ENCODE measurements at regions not wholly inside any gene's neighbourhood (a gene's known extent, or its start where the extent isn't known, plus 50 kb on each side); places are given as distances from the start of the nearest gene placed in this dataset.
"Not testable (repeated sequence)": the region's sequence is repeated elsewhere in the genome, so short reads cannot be mapped to it uniquely, and the experiment has no call there.

DNA sequence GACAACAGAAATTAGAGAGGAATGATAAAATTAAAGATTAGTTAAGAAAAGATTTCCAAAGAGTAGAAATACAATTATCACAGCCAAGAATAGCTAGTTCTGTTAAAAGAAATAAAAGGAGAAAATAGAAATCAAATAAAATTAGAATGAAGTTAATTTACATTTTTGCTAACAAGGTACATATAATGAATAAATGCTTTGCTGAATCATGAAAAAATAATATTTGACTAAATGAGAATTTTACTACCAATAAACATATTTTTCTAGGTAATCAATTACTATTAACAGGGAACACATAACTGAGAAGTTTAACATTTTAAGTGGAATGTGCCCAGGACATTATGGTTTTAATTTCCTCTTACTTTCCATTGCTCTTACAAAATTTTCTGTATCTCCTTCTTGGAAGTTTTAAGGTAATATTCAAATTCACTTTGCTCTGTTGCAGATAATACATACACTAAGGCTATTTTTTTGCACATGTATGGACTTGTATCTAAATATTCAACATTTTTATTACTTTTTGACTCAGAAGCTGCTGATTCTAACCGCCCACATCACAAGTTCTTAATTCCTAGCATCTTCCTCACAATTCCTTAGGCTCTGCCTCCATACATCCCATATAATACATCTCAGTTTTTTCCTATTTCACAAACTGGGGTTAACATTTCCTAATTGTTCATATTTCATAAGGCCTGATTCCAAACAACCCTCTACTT, 870.7 kb upstream of the INTU start:
- no peak for DNase-seq

- no peak for DNase-seq
These were observed 870.0 kb upstream of the INTU start for GRCh38 chr4:126762663-126763247.

DNA sequence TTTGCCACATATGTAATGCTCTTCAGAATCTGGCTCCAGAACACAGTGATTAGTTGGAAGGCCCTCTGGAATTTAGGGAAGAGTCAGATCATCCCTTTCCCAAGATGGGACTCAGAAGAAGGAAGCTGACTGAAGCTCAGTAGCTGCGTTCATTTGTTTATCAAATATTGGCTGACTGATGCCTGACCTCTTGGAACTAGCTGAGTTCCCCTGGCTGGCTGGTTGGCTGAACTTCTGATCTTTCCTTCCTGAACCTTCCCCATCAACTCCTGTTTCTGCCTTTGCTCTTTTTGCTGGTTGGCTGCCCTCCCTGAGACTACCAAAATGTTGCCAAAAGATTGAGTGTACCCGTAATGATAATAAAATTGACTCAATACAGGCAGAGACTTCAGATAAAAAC, 866.5 kb upstream of the INTU start:
- DNase-seq: no peak

DNA sequence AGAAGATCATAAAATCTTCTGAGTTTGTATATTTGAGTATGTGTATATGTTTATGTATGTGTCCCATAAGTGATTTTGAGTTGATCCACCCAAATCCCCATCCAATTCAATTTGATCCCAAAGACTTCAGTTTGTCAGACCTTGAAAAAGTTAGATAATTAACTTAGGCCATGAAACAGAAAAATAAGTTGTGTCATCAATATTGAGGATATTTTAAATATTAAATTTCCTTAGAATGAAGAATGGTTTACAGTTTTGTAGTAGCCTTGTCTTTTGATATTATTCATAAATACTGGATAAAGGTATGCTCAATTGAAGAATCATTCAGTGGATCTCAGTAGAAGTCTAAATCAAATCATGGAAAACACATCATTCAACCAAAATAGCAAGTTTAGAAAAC, 864.4 kb upstream of the INTU start:
- DNase-seq: no peak

DNA sequence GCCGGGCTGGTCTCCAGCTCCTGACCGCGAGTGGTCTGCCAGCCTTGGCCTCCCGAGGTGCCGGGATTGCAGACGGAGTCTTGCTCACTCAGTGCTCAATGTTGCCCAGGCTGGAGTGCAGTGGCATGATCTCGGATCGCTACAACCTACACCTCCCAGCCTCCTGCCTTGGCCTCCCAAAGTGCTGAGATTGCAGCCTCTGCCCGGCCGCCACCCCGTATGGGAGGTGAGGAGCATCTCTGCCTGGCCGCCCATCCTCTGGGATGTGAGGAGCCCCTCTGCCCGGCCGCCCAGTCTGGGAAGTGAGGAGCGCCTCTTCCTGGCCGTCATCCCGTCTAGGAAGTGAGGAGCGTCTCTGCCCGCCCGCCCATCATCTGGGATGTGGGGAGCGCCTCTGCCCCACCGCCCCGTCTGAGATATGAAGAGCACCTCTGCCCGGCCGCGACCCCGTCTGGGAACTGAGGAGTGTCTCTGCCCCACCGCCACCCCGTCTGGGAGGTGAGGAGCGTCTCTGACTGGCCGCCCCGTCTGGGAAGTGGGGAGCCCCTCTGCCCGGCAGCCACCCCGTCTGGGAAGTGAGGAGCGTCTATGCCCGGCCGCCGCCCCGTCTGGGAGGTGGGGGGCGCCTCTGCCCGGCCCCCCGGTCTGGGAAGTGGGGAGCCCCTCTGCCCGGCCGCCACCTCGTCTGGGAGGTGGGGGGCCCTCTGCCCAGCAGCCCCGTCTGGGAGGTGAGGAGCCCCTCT, 861.8 kb upstream of the INTU start:
- not testable (repeated sequence) for DNase-seq

DNA sequence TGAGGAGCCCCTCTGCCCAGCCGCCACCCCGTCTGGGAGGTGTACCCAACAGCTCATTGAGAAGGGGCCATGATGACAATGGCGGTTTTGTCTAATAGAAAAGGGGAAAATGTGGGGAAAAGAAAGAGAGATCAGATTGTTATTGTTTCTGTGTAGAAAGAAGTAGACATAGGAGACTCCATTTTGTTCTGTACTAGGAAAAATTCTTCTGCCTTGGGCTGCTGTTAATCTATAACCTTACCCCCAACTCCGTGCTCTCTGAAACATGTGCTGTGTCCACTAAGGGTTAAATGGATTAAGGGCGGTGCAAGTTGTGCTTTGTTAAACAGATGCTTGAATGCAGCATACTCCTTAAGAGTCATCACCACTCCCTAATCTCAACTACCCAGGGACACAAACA, 861.1 kb upstream of the INTU start:
- DNase-seq: not testable (repeated sequence)

- no peak for DNase-seq
These were observed 860.1 kb upstream of the INTU start for GRCh38 chr4:126772662-126773061.

GRCh38 chr4:126775485-126776106, 857.2 kb upstream of the INTU start:
- no peak for DNase-seq

- no peak for DNase-seq
These were observed 856.4 kb upstream of the INTU start for GRCh38 chr4:126776361-126776760.

DNA sequence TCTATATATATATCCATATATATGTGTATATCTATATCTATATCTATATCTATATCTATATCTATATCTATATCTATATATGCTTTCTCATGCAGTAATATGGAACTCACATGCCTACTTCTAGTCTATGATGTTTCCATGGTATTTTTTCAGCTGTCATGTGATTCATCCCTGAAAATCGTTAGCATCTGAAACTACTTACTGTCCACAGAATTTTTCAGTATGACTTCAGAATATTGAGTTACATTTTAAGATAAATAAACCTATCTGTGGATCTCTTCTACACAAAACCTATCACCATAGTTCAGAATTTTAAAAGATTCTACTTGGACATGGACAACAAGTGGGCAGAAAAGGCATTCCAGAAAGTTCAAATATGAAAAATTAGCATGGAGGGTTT, 855.1 kb upstream of the INTU start:
- no peak for DNase-seq

GRCh38 chr4:126778348-126778747, 854.4 kb upstream of the INTU start:
- peak in 1 of 5 experiments; percentile 15 for DNase-seq

- DNase-seq: no peak
These were observed 853.8 kb upstream of the INTU start for GRCh38 chr4:126779001-126779400.

DNA sequence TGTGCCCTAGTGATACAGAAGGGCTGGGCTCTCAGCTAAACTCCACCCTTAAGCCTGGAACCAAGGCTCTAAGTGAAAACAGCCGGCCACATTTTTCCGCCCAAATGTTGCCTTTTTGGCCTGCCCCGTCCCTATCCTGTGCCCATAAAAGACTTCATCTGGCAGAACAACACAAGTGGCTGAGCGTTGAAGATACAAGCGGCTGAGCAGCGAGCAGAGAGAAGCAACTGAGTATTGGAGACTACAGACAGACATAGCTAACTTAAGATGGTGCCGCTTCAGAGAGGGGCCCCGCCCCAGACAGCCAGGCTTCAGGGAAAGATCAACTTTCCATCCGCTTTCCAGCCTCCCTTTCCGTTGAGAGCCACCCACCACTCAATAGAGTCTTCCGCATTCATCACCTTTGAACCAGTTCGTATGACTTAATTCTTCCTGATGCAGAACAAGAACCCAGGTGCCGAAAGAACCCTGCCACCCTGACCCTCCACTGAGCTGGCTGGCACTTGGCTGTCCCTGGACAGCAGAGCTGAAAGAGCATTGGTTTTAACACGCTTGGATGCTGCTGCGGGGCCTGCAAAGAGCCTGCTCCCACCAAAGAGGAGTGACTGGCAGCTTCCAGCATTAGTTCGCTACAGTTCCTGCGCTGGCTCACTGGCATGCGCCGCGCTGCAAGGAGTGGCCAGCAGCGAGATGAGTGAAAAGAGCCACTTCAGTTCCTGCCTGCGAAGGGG, 853.2 kb upstream of the INTU start:
- no peak for DNase-seq

DNA sequence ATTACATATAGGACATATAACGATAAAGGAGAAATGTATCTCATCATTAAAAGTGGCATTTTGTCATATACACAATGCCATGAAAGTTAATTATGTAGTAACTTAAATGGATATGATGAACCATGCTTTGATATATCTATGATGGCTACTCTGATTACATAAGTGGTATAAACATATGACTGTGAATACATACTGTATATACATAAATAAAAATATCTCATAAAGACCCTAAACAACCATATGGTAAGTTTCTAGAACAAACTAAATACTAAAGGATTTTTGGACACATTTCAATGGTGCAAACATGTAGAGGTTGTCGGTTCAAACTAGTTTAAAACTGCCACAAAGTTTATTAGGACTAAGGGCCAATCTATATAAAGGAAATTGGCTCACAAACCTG, 849.6 kb upstream of the INTU start:
- no peak for DNase-seq

- no peak for DNase-seq
These were observed 847.7 kb upstream of the INTU start for GRCh38 chr4:126784966-126785580.

GRCh38 chr4:126790633-126791032, 842.1 kb upstream of the INTU start:
- no peak for DNase-seq

DNA sequence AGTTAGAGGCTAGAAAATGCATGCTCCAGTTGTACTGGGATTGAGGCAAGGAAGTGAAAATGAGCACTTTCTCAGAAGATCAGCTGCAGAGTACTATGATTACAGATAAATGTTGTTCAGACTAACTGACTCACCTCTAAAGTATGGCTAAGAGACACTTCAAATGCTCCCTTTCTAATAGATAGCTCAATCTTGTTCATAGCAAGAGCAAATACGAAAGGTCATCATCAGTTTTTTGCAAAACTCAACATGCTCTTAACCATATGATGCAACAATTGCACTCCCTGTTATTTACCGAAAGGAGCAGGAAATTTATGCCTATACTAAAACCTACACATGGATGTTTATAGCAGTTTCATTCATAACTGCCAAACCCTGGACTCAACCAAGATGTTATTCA, 838.4 kb upstream of the INTU start:
- no peak for DNase-seq

GRCh38 chr4:126798214-126798613, 834.5 kb upstream of the INTU start:
- no peak for DNase-seq

DNA sequence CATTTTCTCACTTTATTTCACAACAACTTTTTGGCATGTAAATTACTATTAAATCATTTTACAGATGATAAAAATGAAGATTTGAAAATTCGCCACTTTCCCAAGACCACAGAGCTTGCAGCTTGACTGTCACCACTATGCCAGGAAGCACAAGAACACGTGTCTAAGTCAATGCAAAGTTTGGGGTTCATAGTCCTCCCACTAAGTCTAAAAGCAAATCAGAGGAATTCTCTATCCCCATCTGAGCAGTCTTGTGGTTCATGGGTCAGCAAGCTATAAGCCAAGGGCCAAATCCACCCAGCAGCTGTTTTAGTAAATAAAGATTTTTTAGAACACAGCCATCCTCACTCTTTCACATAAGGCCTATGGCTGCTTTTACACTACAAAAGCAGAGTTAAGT, 833.3 kb upstream of the INTU start:
- no peak for DNase-seq

DNA sequence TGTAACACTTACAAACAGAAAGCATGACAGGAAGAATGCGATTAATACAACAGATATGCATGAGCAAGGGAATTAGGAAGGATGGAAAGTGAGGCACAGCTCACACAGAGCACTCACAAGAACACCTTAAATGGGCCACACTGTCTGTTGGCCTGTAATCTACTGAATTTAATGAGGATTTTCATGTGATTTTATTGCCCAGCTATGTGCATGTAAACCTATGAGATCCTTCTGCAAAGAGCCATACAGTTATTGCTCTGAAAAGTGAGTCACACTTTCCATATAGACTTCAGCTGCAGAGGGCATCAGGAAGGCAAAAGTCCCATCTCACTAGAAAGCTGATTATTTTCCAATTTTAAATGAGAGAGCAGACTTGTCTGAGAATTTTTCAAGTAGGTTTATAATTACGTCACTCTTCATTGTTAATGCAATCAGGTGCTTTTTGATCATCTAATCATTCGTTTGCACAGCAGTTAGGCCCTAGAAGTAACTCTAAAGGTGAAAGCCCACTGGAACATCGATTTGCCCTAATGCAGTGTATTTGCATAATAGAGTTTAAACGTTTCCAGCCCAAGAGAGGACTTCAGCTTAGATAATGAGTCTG, 832.7 kb upstream of the INTU start:
- DNase-seq: no peak

- peak in 1 of 5 experiments; percentile 5 for DNase-seq
These were observed 832.1 kb upstream of the INTU start for GRCh38 chr4:126800575-126801141.

GRCh38 chr4:126807132-126807531, 825.6 kb upstream of the INTU start:
- DNase-seq: no peak

All from T-helper 2 cell (primary cell).